G401 (cell line): ENCODE measurements at regions not wholly inside any gene's neighbourhood (a gene's known extent, or its start where the extent isn't known, plus 50 kb on each side); places are given as distances from the start of the nearest gene placed in this dataset.
"Not testable (repeated sequence)": the region's sequence is repeated elsewhere in the genome, so short reads cannot be mapped to it uniquely, and the experiment has no call there.

ENCODE experiments used
- DNase-seq: peaks from one replicate; pipeline ENCODE4 v3.0.0-alpha.2; 2015; ENCODE audit warnings: low spot score
- in situ Hi-C: cut with HindIII; loops from 2 replicates; pipeline ENCODE4 v1.10.0; 2016; ENCODE audit warnings: low sequenced_read_pairs, mixed read lengths

DNA sequence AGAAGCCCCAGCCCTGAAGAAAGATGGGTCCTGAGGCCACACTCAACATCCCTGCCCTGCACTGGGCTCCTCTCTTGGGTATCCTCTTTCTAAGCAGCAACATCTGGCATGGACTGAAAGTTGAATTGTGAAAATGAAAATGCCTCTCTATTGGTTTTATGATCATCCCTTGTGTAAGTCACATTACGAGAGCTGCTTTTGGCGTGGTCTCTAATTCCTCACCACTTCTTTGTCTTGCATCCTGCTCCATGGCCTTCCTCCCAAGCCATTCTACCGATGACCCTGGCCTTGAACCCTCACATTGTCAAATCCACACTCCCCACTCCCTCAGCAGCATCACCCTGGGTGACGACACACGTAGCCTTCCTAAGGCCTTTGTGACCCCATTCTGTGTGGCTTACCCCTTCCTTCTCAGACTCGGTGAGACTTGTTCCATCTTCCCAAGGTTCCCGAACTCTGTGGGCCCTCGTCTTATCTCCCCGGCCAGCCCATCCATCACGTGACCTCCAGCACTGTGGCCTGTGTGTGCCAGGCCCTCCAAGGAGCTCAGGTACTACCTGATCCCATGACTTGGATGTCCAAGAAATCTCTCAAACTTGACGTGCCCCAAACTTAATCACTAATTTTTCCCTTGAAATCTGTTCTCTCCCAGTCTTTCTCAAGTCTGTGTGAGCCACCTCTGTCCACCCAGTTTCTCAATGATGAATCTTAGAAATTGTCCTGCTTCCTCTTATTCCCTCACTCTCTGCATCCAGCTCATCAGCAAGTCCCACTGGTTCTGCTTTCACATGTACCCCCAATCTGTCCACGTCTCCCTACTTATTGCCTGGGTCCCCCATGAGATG is 194.7 kb upstream of the HS6ST1 start:
- DNase-seq, result no peak
- in situ Hi-C loops, result no loop called here

GRCh38 chr2:128513961-128514283 is 195.3 kb upstream of the HS6ST1 start:
- in situ Hi-C loops, result no loop called here
- no peak for DNase-seq

DNA sequence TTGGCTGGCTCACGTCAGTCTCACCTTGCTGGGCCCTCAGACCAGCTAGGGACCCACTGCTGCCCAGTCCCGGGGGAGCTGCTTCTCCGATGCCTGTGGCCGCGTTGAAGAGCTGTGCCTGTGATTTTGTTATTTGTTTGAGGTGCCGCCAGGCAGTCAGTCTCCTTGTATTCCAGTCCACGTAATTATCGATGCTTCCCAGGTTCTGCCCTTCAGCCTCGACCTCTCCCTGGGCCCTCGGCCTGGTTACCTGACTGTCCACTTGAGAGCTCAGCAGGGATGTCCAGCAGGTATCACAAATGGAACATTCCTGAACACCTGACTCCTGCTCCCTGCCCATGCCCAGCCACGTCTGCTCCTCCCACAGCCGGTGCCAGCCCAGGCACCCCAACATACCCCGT is 195.9 kb upstream of the HS6ST1 start:
- DNase-seq, result no peak
- in situ Hi-C loops, result no loop called here

DNA sequence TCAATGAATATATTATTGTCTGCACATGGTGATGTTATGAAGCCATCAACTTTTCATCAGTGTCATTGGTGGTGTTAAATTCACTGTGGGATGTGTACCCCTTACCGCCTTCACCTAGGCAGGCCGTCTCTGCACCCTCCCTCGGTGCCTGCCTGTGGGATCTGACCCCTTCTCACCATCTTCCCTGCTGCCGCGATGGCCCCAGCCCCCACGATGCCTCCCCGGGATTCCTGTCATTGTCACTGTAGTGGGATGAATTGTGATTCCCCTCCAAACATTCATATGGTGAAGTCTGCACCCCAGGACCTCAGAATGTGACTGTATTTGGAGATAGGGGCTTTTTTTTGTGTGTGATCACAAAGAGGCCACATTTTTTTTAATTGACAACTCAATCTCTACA is 198.3 kb upstream of the HS6ST1 start:
- no peak for DNase-seq
- in situ Hi-C loops, result no loop called here

- in situ Hi-C loops, DNase-seq: not testable (repeated sequence)
Observed at GRCh38 chr2:128519028-128519427, 200.4 kb upstream of the HS6ST1 start.

DNA sequence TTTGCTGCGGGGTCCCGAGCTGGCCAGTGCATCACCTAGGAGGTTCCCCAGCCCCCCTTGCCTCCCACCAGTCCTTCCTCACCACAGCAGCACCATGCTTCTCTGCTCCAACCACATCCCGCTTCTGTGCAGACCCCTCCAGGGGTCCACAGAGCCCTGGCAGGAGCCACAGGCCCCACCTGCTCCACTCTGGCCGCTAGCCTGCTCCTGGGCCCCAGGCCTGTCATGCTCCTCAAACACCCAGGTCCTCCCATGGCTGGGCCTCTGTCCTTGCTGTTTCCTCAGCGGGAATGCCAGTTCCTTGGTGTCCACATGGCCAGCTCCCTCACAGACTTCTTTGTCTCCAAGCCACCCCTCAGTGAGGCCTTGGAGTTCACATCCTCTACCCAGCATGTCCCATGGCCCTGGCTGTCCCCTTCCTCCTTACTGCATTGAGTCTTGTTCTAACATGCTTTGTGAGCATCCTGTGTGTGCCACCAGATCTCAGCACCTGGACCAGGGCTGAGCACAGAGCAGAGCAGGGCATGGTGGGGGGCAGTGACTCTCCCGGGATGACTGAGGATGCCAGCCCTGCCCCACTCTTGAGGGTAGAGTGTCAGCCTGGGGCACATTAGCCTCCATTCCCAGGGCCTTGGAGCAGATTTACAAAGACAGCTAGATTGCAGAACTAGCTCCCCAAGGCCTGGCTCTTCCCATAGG is 201.0 kb upstream of the HS6ST1 start:
- no peak for DNase-seq
- in situ Hi-C loops, result no loop called here

DNA sequence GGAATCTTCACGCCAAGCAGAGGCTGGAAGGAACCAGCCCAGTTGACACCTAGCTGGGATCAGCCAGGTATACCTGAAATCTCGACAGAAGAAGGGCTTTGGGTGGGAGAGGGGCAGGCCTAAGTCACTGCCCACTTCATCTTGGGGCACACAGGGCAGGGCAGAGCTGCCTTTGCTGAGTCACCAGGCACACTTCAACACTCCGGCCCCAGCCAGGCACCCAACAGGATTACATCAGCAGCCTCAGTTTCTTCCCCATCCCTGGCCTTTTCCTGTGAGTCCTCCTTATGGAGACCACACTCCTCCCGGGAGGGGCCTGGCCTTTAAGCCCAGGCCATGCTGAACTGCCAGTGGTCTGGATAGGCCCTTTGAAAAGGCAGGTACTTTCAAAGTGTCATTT is 201.7 kb upstream of the HS6ST1 start:
- no peak for DNase-seq
- in situ Hi-C loops, result no loop called here

- in situ Hi-C loops, result no loop called here
- DNase-seq, result no peak
Observed at GRCh38 chr2:128520791-128521190, 202.1 kb upstream of the HS6ST1 start.

DNA sequence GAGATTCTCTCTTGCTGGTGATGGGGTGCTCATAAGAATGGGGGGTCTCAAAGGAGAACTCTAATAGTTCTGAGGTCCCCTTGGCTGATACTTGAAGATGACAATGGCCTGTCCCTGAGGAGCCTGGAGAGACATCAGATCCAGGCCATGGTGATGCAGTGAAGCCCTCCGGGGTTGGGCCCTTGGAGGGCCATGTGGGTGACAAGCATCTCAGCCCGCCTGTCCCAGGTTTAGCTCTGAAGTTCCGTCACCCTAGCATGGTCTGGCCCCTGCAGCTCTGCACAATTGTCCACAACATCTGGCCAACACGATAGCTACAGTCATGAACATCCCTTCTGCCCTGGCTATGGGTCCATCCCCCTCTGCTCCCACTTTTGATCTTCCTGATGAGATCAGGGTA is 202.8 kb upstream of the HS6ST1 start:
- in situ Hi-C loops, result no loop called here

DNA sequence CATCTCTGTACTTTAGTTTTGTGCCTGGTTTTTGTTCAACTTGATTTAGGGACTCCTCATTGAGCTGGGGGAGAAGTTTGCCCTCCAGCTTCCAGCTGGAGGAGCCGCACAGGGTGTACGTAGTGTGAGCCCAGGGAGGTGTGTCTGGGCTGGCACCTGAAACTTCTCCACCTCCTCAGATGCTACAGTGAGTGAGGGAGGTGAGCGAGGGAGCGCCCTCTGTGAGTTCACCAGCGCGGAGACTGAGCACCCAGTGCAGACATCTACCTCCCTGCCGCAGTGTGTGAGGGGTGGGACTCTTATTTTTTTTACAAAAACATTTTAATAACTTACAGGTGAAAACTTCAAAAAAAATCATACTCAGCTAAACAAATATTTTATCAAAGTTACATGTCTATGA is 204.2 kb upstream of the HS6ST1 start:
- in situ Hi-C loops, result no loop called here
- no peak for DNase-seq

More for the DNA sequence above, 202.8 kb upstream of the HS6ST1 start:
- no peak for DNase-seq

DNA sequence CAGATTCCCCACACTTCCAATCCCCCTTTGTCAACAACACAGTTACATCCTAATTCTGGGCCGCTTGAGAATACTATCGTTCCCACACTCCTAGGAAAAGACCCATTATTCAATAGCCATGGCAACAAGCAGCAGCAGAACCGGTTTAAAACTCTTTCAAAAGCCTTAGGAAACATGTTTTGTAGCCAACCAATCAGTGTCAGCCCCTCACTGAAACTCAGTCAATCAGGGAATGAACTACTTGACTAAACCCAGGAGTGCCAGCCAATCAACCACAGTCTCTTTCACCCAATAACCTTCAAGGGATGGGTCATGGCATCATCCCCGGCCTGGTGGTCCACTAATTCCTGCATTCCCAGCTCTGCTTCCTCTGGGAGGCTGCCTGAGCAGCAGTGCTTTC is 204.8 kb upstream of the HS6ST1 start:
- in situ Hi-C loops, result no loop called here
- DNase-seq, result no peak

DNA sequence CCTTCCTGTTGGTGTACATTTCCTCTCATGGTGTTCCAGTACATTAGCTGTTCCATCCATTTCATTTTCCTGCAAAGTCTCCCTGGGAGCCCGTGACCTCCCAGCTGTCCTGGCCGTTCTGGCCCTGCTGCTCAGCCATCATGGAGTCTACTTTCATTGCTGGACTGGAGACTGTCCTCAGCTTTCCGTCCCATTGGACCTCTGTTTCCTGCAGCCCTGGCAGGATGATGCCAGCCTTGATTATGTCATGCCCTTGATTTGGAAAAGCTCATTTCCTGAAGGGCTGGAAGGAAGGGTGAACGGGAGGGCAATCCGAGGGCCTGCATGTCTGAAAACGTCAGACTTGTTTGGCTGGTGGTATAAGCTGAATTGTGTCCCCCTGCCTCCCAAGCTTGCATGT is 205.5 kb upstream of the HS6ST1 start:
- in situ Hi-C loops, result no loop called here
- no peak for DNase-seq

- in situ Hi-C loops, result no loop called here
- DNase-seq, result no peak
Observed at GRCh38 chr2:128525653-128526052, 207.0 kb upstream of the HS6ST1 start.

- no peak for DNase-seq
- in situ Hi-C loops, result no loop called here
Observed at GRCh38 chr2:128526455-128526976, 207.8 kb upstream of the HS6ST1 start.

GRCh38 chr2:128528133-128528532 is 209.5 kb upstream of the HS6ST1 start:
- in situ Hi-C loops, result no loop called here

DNA sequence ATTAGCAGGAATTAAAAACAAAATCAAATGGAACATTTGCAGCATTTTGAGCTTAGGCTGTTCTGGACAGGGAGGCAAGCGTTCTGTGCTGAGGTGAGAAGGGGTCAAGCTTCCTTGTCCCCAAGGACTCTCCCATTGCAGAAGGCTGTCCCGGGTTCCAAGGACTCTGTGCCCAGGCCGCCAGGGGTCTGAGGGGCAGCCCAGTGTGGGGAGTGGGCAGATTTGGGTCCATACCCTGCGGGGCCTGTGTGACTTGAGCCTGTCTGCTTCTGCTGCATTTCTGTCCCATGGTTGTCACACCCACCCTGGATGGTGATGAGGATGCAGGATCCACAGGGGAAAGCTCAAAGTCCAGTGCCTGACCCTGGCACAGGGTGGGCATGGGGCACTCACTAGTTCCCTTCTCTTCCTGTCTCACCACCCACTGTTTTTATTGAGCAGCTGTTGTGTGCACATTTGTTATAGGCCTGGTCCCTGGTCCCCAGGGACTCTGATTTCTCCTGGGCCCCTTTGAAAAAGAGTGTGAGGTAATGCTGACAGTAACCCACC is 211.4 kb upstream of the HS6ST1 start:
- no peak for DNase-seq
- in situ Hi-C loops, result no loop called here

More at GRCh38 chr2:128528133-128528532, 209.5 kb upstream of the HS6ST1 start:
- no peak for DNase-seq

DNA sequence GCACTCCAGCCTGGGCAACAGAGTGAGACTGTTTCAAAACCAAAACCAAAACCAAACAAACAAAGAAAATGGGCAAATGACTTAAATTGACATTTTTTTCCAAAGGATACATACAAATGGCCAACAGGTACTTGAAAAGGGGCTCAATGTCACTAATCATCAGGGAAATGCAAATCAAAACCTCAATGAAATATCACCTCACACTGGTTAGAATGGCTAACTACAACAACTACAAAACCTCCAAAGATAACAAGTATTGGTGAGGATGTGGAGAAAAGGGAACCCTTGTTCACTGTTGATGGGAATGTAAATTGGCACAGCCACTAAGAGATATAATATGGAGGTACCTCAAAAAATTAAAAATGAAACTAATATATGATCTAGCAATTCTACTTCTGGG is 213.2 kb upstream of the HS6ST1 start:
- no peak for DNase-seq
- in situ Hi-C loops, result no loop called here

DNA sequence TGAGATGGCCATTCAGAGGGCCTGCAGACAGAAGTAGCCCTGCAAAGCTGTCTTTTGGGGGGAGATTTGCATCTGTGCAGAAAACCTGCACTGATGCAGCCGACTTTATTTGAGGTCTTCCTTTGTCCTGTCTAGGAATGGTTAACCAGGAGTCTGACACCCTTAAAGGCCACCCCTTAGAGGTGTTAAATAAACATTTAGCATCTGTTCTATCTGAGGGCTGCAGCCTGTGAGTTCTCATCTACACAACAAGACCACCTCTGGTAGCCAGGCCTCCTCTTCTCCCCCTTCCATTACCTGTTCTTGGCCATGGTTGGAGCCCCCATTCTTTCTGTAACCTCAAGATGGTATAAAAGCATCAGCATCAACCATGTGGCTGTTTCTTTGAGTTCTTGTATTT is 214.4 kb upstream of the HS6ST1 start:
- no peak for DNase-seq
- in situ Hi-C loops, result no loop called here

DNA sequence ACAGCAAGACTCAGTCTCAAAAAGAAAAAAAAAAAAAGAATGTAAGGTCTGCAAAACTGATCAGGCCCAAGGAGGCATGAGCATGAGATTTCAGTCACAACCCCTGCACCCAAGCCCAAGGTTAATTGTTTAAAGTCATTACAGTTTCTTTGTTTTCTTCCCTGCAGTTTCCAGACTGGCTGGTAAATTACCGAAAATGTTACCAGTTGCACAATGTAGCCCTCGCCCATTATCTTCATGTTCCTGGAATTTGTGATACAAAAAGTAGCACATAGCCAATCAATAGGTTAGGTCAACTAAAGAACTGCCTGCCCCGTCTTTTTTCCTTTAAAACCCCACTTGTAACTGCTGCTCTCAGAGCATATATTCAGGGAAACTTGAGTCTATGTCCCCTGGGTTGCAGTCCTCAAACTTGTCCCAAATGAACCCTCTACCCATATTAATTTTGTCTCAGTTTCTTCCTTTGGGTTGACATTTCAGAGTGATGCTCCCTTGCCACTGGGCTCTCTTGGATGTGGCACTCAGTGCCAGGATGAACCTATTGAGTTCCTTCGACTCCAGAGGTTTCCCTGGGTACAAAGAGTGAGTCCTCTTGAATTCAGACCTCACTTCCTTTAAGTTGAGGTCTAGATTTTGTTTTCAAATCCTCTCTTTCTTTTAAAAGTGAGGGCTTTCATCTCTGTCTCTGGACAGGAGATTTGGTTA is 216.2 kb upstream of the HS6ST1 start:
- no peak for DNase-seq
- in situ Hi-C loops, result no loop called here

DNA sequence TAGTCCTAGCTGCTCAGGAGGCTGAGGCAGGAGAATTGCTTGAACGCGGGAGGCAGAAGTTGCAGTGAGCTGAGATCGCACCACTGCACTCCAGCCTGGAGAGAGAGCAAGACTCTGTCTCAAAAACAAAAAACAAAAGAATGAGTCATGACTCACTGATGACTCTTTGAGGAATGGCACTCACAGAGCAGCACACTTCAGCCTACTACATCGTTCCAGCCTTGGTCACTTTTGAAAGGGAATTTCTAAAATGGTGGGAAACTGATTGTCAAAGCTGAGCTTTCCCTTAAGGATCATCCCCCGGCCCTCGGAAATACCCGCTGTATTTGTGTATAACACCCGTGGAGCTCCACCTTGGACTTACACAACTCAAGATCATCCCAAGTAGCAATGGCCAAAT is 217.3 kb upstream of the HS6ST1 start:
- DNase-seq, result no peak
- in situ Hi-C loops, result no loop called here
